ENCODE measurements at regions not wholly inside any gene's neighbourhood (a gene's known extent, or its start where the extent isn't known, plus 50 kb on each side); places are given as distances from the start of the nearest gene placed in this dataset.
A peak's percentile ranks its signal among the peaks of the same experiment; 100 is the strongest.

GRCh38 chr14:61103541-61104339 lies 122.7 kb downstream of the SLC38A6 start:
- Mint-ChIP-seq H3K36me3 (ENCODE audit: low read depth) (peaks cover 30% of the 10 kb centered on the region), H3K27ac (peak overlapping the region; percentile 96), H3K4me3 (no peak overlapping the region; the same call in 2 of the 3 replicates), H3K27me3 (ENCODE audit: insufficient read depth, low read depth, poor library complexity) (peaks cover 22% of the 10 kb centered on the region), H3K9me3 (peaks cover 31% of the 10 kb centered on the region), H3K4me1 (peaks cover 51% of the 10 kb centered on the region)
- Histone ChIP-seq H2AFZ (peak overlapping the region; percentile 85; the same call in 1 of the 2 replicates), H3K27ac (ENCODE audit: low read depth) (0 out of 2 replicates have a peak overlapping the region, but pooled peaks have one; percentile 16), H3K4me2 (peak overlapping the region; percentile 52; the same call in 1 of the 2 replicates), H3F3A (replicated peaks; ENCODE audit: low read depth) (no peaks in the 10 kb centered on the region), H3K4me3 (no peak overlapping the region), H3K27me3 (ENCODE audit: insufficient read depth) (no peaks in the 10 kb centered on the region), H3K36me3 (ENCODE audit: insufficient read depth) (peaks cover 9% of the 10 kb centered on the region), H4K20me1 (replicated peaks; ENCODE audit: insufficient read depth) (no peaks in the 10 kb centered on the region), H3K79me2 (replicated peaks; ENCODE audit: insufficient read depth) (no peaks in the 10 kb centered on the region), H3K9me2 (ENCODE audit: insufficient read depth) (peaks cover 22% of the 10 kb centered on the region), H3K4me1 (ENCODE audit: insufficient read depth) (peaks cover 44% of the 10 kb centered on the region)
- TF ChIP-seq ZNF331 (CRISPR knock-in tag; IDR thresholded peaks at IDR 0.05; ENCODE audit: low read depth) (no peak), JUNB (IDR thresholded peaks at IDR 0.05; ENCODE audit: unreplicated experiment) (no peak), NANOG (IDR thresholded peaks at IDR 0.05; ENCODE audit: borderline replicate concordance) (0 out of 2 replicates have a peak, but pooled peaks have one; percentile 13), REST (IDR thresholded peaks at IDR 0.05; ENCODE audit: unreplicated experiment) (peak; percentile 10), EZH2 (IDR thresholded peaks at IDR 0.05; ENCODE audit: low read depth, unreplicated experiment) (no peak)
- TF ChIP-seq, protein P1, sequence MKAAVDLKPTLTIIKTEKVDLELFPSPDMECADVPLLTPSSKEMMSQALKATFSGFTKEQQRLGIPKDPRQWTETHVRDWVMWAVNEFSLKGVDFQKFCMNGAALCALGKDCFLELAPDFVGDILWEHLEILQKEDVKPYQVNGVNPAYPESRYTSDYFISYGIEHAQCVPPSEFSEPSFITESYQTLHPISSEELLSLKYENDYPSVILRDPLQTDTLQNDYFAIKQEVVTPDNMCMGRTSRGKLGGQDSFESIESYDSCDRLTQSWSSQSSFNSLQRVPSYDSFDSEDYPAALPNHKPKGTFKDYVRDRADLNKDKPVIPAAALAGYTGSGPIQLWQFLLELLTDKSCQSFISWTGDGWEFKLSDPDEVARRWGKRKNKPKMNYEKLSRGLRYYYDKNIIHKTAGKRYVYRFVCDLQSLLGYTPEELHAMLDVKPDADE (IDR thresholded peaks at IDR 0.05): no peak
- peak; percentile 33 for ATAC-seq
- peak; percentile 44 for DNase-seq (ENCODE audit: low spot score)

GRCh38 chr14:61102549-61103466 lies 121.8 kb downstream of the SLC38A6 start:
- H3K27ac ChIP-seq (ENCODE audit: low read depth): peak overlapping the region; percentile 28; the same call in 1 of the 2 replicates
- H3K79me2 ChIP-seq (replicated peaks; ENCODE audit: insufficient read depth): no peaks in the 10 kb centered on the region
- H2AFZ ChIP-seq: peak overlapping the region; percentile 80; the same call in 1 of the 2 replicates
- peaks cover 21% of the 10 kb centered on the region for H3K27me3 Mint-ChIP-seq (ENCODE audit: insufficient read depth, low read depth, poor library complexity)
- peak overlapping the region; percentile 96 for H3K27ac Mint-ChIP-seq
- peaks cover 51% of the 10 kb centered on the region for H3K4me1 Mint-ChIP-seq
- peaks cover 40% of the 10 kb centered on the region for H3K9me3 Mint-ChIP-seq
- H3K27me3 ChIP-seq (ENCODE audit: insufficient read depth): no peaks in the 10 kb centered on the region
- peaks cover 22% of the 10 kb centered on the region for H3K9me2 ChIP-seq (ENCODE audit: insufficient read depth)
- H3K4me1 ChIP-seq (ENCODE audit: insufficient read depth): peaks cover 44% of the 10 kb centered on the region
- no peaks in the 10 kb centered on the region for H4K20me1 ChIP-seq (replicated peaks; ENCODE audit: insufficient read depth)
- no peak overlapping the region for H3K4me3 ChIP-seq
- H3K36me3 ChIP-seq (ENCODE audit: insufficient read depth): peaks cover 15% of the 10 kb centered on the region
- ATAC-seq (peak; percentile 24), DNase-seq (ENCODE audit: low spot score) (no peak)
- H3K4me2 ChIP-seq: peak overlapping the region; percentile 52
- H3K36me3 Mint-ChIP-seq (ENCODE audit: low read depth): peaks cover 39% of the 10 kb centered on the region
- H3F3A ChIP-seq (replicated peaks; ENCODE audit: low read depth): no peaks in the 10 kb centered on the region
- no peak overlapping the region for H3K4me3 Mint-ChIP-seq
- TF ChIP-seq, protein P2, sequence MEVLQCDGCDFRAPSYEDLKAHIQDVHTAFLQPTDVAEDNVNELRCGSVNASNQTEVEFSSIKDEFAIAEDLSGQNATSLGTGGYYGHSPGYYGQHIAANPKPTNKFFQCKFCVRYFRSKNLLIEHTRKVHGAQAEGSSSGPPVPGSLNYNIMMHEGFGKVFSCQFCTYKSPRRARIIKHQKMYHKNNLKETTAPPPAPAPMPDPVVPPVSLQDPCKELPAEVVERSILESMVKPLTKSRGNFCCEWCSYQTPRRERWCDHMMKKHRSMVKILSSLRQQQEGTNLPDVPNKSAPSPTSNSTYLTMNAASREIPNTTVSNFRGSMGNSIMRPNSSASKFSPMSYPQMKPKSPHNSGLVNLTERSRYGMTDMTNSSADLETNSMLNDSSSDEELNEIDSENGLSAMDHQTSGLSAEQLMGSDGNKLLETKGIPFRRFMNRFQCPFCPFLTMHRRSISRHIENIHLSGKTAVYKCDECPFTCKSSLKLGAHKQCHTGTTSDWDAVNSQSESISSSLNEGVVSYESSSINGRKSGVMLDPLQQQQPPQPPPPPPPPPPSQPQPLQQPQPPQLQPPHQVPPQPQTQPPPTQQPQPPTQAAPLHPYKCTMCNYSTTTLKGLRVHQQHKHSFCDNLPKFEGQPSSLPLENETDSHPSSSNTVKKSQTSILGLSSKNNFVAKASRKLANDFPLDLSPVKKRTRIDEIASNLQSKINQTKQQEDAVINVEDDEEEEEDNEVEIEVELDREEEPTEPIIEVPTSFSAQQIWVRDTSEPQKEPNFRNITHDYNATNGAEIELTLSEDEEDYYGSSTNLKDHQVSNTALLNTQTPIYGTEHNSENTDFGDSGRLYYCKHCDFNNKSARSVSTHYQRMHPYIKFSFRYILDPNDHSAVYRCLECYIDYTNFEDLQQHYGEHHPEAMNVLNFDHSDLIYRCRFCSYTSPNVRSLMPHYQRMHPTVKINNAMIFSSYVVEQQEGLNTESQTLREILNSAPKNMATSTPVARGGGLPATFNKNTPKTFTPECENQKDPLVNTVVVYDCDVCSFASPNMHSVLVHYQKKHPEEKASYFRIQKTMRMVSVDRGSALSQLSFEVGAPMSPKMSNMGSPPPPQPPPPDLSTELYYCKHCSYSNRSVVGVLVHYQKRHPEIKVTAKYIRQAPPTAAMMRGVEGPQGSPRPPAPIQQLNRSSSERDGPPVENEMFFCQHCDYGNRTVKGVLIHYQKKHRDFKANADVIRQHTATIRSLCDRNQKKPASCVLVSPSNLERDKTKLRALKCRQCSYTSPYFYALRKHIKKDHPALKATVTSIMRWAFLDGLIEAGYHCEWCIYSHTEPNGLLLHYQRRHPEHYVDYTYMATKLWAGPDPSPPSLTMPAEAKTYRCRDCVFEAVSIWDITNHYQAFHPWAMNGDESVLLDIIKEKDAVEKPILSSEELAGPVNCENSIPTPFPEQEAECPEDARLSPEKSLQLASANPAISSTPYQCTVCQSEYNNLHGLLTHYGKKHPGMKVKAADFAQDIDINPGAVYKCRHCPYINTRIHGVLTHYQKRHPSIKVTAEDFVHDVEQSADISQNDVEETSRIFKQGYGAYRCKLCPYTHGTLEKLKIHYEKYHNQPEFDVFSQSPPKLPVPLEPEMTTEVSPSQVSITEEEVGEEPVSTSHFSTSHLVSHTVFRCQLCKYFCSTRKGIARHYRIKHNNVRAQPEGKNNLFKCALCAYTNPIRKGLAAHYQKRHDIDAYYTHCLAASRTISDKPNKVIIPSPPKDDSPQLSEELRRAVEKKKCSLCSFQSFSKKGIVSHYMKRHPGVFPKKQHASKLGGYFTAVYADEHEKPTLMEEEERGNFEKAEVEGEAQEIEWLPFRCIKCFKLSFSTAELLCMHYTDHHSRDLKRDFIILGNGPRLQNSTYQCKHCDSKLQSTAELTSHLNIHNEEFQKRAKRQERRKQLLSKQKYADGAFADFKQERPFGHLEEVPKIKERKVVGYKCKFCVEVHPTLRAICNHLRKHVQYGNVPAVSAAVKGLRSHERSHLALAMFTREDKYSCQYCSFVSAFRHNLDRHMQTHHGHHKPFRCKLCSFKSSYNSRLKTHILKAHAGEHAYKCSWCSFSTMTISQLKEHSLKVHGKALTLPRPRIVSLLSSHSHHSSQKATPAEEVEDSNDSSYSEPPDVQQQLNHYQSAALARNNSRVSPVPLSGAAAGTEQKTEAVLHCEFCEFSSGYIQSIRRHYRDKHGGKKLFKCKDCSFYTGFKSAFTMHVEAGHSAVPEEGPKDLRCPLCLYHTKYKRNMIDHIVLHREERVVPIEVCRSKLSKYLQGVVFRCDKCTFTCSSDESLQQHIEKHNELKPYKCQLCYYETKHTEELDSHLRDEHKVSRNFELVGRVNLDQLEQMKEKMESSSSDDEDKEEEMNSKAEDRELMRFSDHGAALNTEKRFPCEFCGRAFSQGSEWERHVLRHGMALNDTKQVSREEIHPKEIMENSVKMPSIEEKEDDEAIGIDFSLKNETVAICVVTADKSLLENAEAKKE (CRISPR knock-in tag; IDR thresholded peaks at IDR 0.05): 0 out of 2 replicates have a peak, but pooled peaks have one; percentile 5

Data from GM23338 (cell line).